Omental fat pad (tissue), 3 donors: ENCODE measurements at regions not wholly inside any gene's neighbourhood (a gene's known extent, or its start where the extent isn't known, plus 50 kb on each side); places are given as distances from the start of the nearest gene placed in this dataset.

Source experiments
- ATAC-seq: fragments of 150-250 bp; one replicate; pipeline ENCODE4 v1.9.1; 2016; ENCODE audit warnings: mild to moderate bottlenecking, moderate library complexity; ENCODE audit not compliant: low FRiP score
- DNase-seq: peaks from one replicate; pipeline ENCODE4 v3.0.0-alpha.2; 2019; ENCODE audit warnings: low spot score
- TF ChIP-seq, protein P1 (sequence below), 3 donors: fragments of 450-650 bp; IDR thresholded peaks; one replicate each; pipeline ENCODE4 v1.5.1; 2016 to 2017; ENCODE audit warnings: antibody characterized with exemption in 3 of 3, mild to moderate bottlenecking in 3 of 3, moderate library complexity in 2 of 3

DNA sequence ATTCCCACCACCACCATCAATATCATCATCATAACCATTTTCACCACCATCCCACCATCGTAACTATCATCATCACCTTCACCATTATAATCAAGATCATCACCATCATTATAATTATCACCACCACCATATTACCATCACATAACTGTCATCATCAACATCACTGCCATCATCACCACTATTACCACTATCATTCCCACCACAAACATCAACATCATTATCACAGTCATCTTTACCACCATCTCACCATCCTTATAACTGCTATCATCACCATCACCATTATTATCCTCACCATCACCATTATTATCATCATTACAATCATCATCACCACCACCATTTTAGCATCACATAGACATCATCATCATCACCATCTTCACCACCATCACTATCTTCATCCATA lies 167.1 kb upstream of the ZMIZ1 start:
- TF ChIP-seq, protein P1, sequence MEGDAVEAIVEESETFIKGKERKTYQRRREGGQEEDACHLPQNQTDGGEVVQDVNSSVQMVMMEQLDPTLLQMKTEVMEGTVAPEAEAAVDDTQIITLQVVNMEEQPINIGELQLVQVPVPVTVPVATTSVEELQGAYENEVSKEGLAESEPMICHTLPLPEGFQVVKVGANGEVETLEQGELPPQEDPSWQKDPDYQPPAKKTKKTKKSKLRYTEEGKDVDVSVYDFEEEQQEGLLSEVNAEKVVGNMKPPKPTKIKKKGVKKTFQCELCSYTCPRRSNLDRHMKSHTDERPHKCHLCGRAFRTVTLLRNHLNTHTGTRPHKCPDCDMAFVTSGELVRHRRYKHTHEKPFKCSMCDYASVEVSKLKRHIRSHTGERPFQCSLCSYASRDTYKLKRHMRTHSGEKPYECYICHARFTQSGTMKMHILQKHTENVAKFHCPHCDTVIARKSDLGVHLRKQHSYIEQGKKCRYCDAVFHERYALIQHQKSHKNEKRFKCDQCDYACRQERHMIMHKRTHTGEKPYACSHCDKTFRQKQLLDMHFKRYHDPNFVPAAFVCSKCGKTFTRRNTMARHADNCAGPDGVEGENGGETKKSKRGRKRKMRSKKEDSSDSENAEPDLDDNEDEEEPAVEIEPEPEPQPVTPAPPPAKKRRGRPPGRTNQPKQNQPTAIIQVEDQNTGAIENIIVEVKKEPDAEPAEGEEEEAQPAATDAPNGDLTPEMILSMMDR (IDR thresholded peaks at IDR 0.05): no peak
- ATAC-seq (no peak), DNase-seq (no peak)

DNA sequence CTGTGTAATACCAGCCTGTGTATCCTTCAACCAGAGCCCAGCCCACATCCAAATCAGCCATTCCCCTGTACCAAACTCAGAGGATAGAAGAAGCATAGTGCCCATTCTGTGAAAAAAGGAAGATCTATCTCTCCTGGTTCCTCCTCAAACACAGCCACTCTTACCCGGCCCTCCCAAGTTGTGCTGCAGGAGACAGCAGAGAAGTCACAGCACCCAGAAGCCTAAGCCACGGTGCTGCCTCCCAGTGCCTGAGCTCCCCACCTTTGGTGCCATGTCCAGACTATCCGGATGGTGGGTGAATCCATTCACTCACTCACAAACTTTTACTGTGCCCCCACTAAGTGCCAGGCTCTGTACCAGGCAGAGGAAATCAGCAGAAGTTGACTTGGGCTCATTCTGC lies 166.0 kb upstream of the ZMIZ1 start:
- ATAC-seq: no peak
- TF ChIP-seq, protein P1 (IDR thresholded peaks at IDR 0.05): no peak
- no peak for DNase-seq

DNA sequence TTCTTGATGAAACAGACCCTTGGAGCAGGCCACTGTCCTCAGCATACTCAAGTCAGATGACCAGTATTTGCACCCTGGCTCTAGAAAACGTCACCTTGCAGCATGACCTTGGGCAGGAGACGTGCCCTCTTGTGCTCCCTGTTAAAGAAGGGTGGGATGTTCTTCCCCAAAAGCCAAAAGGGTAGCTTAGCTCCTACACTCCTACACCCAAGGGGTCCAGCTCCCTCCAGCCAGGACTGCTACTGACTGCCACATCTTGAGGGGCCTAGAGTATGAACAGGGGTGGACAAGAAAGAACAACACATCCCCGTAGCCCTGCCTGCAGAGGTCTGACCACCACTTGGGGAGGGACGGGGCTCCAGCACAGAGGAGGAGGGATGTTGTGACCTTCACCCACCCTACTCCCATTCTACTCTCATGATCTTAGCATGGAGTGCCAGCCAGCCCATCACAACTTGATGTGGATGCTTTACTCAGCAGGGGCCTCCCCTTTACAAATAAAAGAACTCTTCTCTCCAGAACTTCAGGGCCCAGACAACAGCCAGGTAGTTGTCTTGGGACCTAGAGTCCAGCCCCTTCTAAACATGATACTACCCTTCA lies 165.3 kb upstream of the ZMIZ1 start:
- no peak for DNase-seq
- TF ChIP-seq, protein P1 (IDR thresholded peaks at IDR 0.05): no peak
- ATAC-seq: no peak

DNA sequence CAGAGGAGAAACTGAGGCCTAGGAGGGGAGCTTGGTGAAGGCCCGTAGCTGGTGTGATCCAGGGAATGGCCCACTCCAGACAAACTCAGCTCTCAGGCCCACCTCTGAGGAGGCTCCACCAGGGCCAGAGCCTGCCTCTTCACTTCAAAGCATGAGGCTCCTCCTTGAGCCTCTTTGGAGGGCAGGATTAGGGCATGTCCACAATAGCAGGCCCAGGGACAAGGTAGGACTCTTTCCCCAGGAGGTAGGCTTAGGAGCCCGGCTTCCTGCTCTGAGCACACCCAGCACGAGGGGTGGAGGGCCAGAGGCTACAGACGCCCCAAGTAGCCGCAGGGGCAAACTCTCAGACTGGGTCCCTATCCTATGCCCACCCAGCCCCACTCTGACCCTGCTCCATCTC lies 164.6 kb upstream of the ZMIZ1 start:
- DNase-seq (no peak), ATAC-seq (no peak)
- TF ChIP-seq, protein P1 (IDR thresholded peaks at IDR 0.05): no peak

DNA sequence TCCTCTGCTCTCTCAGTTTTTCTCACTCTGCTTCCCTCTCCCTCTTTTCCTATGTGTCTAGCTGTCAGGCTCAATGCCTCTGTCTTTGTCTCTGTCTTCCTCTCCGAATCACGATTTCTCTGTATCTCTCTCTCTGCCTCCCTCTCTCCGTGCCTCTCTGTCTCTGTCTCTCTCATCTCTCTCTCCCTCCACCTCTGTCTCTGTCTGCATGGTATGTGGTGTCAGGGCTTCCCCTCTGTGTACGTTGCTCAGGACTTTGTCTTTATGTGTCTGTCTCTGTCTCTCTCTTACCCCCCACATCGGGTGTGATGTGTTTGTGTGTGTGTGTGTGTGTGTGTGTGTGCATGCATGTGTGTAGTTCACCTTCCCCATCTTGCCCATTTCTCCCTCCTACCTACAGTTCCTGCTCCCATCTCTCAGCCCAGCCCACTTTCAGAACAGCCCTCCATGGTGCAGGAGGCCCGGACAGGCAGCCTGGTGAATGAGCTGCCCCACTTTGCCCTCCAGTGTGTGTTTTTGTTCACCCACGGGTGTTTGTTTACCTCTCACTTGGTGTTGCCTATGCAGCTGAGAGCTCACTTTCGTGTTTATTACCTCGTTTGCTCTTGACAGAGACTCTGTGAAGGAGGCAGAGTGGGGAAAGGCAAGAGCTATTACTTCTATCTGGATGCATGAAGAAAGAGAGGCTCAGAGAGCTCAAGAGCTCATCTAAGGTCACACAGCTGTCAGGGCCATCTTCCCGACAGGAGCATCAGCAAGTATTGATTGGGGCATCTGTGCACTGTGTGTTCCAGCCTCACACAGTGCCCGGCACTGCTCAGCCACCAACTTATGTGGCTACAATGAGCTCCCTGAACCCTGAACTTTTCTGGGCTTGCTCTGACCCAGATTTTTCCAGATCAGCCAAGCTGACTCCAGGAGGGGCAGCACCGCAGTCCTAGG lies 163.5 kb upstream of the ZMIZ1 start:
- ATAC-seq: no peak
- DNase-seq: no peak
- TF ChIP-seq, protein P1 (IDR thresholded peaks at IDR 0.05): no peak

DNA sequence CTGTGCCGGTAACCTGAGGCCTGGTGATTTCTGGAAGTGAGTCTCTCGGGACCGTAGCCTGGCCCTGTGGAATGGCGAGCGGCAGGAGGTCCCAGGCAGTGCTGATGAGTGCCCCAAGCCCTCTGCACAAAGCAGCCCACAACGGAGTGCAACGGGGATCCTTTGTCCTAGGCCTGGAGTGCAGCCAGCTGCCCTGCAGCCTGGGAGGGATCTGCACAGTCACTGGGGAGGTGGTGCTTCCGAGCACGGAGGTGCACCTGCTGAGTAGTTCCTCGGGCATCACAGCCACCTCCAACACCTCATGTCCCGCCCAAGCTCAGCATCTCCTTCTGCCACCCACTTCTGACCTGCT lies 162.8 kb upstream of the ZMIZ1 start:
- TF ChIP-seq, protein P1 (IDR thresholded peaks at IDR 0.05): no peak
- ATAC-seq (no peak), DNase-seq (no peak)
